ENCODE measurements at regions not wholly inside any gene's neighbourhood (a gene's known extent, or its start where the extent isn't known, plus 50 kb on each side); places are given as distances from the start of the nearest gene placed in this dataset.
A peak's percentile ranks its signal among the peaks of the same experiment; 100 is the strongest.

DNA sequence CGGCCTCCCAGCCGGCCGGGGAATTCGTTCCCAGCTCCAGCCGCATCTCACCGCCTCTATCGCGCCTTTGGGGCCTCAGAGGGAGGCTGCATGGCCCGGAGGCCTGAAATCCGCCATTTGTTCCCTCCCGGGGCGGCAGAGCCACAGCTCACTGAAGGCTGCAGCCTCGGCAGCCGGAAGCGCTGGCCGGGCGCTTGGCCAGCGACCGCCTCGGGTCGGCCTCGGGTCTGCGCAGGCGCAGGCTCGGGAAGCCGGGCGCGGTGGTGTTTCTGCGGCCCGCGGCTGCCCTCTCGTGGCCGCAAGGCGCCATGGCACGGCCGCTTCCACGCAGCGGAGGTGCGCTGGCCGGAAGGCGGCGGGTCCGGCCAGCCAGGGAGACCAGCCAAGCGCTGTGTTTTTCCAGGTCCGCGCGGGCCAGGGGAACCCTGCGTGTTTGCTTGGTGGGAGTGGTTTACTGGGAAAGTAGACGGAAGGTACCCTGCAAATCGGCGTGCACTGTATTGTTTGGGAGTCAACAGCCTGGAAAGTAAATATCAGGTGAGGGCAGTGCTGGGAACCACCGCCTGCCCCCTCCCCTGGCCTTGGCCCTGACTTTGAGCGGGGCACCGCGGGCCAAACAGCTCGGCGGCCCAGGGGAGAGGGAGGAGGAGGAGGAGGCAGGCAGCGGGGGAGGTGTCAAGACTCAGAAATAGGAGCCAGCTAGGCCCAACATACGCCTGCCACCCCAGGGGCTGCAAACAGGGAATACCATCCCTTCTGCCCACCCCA, 52.7 kb upstream of the CD34 start:
- H3K4me2 ChIP-seq (ENCODE audit: insufficient read depth, insufficient read length, low read length), result peak overlapping the region; percentile 65
- peak; percentile 85 for DNase-seq
- H4K5ac ChIP-seq (ENCODE audit: insufficient read length, low read depth, low read length), result no peak overlapping the region
- no peaks in the 10 kb centered on the region for H3K79me1 ChIP-seq (ENCODE audit: insufficient read depth, low read depth, low read length, poor library complexity, severe bottlenecking)
- no peak overlapping the region for H4K8ac ChIP-seq (replicated peaks; ENCODE audit: insufficient read length, low read depth, low read length)
- WGBS (ENCODE audit: extremely low coverage, insufficient read length, low lambda C conversion rate), result no CpG with 5 or more reads among the region's 59 CpGs
- H2BK20ac ChIP-seq (ENCODE audit: low read depth, low read length, poor library complexity, severe bottlenecking), result no peak overlapping the region
- no peak overlapping the region for H2AFZ ChIP-seq (ENCODE audit: low read length)
- no peak overlapping the region for H2BK12ac ChIP-seq (ENCODE audit: insufficient read length, low read depth, low read length)
- no peak overlapping the region for H3K27ac Mint-ChIP-seq
- H2BK15ac ChIP-seq (ENCODE audit: low read depth, low read length), result no peak overlapping the region
- H2AK5ac ChIP-seq (ENCODE audit: insufficient read length, low read length), result no peak overlapping the region
- H3K4ac ChIP-seq (ENCODE audit: low read depth, low read length), result no peak overlapping the region
- no peaks in the 10 kb centered on the region for H3K4me1 ChIP-seq (ENCODE audit: insufficient read depth, low read length)
- no peak overlapping the region for H3K27ac ChIP-seq (ENCODE audit: insufficient read length, low read depth, low read length)
- peaks cover 0 to 5% of the 10 kb centered on the region in 2 experiments; a peak in 1 of 5 replicates for H3K9me3 Mint-ChIP-seq
- H3K9ac ChIP-seq (ENCODE audit: extremely low read depth, insufficient read length, low read length), result peak overlapping the region; percentile 17
- H3K9me3 ChIP-seq (ENCODE audit: control insufficient read depth, low read depth, low read length), result no peaks in the 10 kb centered on the region
- H3K36me3 Mint-ChIP-seq (ENCODE audit: insufficient read depth in 1 of 3, low read depth in 3 of 3), result no peaks in the 10 kb centered on the region; a peak in 1 of 7 replicates
- H3K27me3 Mint-ChIP-seq (ENCODE audit: low read depth), result peaks cover 78% of the 10 kb centered on the region
- no peak overlapping the region for H2BK5ac ChIP-seq (ENCODE audit: insufficient read length, low read length)
- H3K4me1 Mint-ChIP-seq, result peaks cover 17 to 21% of the 10 kb centered on the region in 2 experiments
- TF ChIP-seq, protein P1, sequence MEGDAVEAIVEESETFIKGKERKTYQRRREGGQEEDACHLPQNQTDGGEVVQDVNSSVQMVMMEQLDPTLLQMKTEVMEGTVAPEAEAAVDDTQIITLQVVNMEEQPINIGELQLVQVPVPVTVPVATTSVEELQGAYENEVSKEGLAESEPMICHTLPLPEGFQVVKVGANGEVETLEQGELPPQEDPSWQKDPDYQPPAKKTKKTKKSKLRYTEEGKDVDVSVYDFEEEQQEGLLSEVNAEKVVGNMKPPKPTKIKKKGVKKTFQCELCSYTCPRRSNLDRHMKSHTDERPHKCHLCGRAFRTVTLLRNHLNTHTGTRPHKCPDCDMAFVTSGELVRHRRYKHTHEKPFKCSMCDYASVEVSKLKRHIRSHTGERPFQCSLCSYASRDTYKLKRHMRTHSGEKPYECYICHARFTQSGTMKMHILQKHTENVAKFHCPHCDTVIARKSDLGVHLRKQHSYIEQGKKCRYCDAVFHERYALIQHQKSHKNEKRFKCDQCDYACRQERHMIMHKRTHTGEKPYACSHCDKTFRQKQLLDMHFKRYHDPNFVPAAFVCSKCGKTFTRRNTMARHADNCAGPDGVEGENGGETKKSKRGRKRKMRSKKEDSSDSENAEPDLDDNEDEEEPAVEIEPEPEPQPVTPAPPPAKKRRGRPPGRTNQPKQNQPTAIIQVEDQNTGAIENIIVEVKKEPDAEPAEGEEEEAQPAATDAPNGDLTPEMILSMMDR (conservative IDR thresholded peaks at IDR 0.05), result peak; percentile 100
- H3K23ac ChIP-seq (ENCODE audit: insufficient read length, low read depth, low read length), result no peak overlapping the region
- no peaks in the 10 kb centered on the region for H3K79me2 ChIP-seq (ENCODE audit: insufficient read depth, low read length)
- peak overlapping the region; percentile 90 for H3K18ac ChIP-seq (ENCODE audit: insufficient read length, low read depth, low read length)
- no peak overlapping the region for H4K91ac ChIP-seq (ENCODE audit: insufficient read length, low read depth, low read length)
- peak overlapping the region; percentile 76 to 81 for H3K4me3 Mint-ChIP-seq
- H3K27me3 ChIP-seq (ENCODE audit: insufficient read depth, low read length), result peaks cover 15% of the 10 kb centered on the region; the same call in 1 of the 2 replicates
- no peak overlapping the region for H3T11ph ChIP-seq (ENCODE audit: low read length)
- no peak overlapping the region for H3K56ac ChIP-seq (ENCODE audit: insufficient read length, low read depth, low read length)
- H3K14ac ChIP-seq (ENCODE audit: insufficient read depth, low read length), result peak overlapping the region; percentile 96
- H4K20me1 ChIP-seq (ENCODE audit: control insufficient read depth, insufficient read depth, insufficient read length), result no peaks in the 10 kb centered on the region
- peaks cover 9% of the 10 kb centered on the region for H3K23me2 ChIP-seq (ENCODE audit: insufficient read length, low read depth, low read length, poor library complexity, severe bottlenecking)
- H2BK120ac ChIP-seq (ENCODE audit: low read depth, low read length, poor library complexity, severe bottlenecking), result no peak overlapping the region

All from H9 (cell line).